GM23248 (cell line): ENCODE measurements at regions not wholly inside any gene's neighbourhood (a gene's known extent, or its start where the extent isn't known, plus 50 kb on each side); places are given as distances from the start of the nearest gene placed in this dataset.

Experiments used
- EZH2 ChIP-seq: fragments of 200-600 bp; sonication (generic); IDR thresholded peaks from 2 replicates; pipeline ENCODE4 v1.6.1; 2018; ENCODE audit warnings: antibody characterized with exemption, mild to moderate bottlenecking; ENCODE audit not compliant: insufficient read depth, poor library complexity, severe bottlenecking
- EZH2phosphoT487 ChIP-seq: fragments of 200-600 bp; sonication (generic); IDR thresholded peaks from 2 replicates; pipeline ENCODE4 v1.6.1; 2018; ENCODE audit warnings: antibody characterized with exemption, moderate library complexity, mild to moderate bottlenecking, low read depth; ENCODE audit not compliant: insufficient read depth

DNA sequence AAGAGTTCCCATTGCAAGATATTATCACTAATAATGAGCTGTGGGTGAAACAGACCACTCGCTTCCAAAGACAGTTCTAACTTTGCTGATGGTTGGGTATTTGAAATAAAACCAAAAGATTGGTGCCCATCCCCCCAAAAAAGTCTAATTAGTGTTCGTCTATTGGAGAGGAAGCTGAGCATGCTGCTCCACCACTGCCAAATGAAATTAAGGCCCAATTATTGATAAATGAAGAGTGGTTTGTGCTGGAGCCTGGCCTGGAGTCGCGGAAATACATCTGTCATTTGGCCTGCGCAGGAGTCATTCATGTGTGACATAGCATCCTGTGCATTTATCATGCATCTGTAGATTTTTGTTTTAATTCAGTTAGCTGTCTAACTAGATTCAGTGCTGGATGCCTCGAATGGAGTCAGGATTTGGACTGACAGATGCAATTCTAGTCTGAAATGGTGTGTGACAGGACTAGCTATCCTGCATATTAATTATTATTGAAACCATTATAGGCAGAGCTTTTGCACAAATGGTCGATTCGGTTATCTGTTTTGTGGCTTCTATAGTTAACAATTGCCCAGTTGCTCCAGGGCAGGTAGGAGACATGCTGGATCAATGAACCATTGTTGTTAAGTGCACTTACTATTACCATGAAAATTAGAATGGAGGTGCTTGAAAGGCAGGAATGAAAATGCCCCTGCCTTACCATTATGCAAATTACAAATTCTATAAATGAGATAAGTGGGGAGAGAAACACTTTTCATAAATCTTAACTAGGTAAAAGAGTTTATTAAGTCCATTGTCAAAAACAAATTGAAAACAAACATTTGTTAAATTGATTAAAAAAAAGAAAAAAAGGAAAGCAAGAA lies 450.4 kb upstream of the TCF4 start:
- TF ChIP-seq EZH2 (no peak), EZH2phosphoT487 (no peak)
